Heart left ventricle (tissue), 13 donors: ENCODE measurements at regions not wholly inside any gene's neighbourhood (a gene's known extent, or its start where the extent isn't known, plus 50 kb on each side); places are given as distances from the start of the nearest gene placed in this dataset.

ENCODE experiments used
- POLR2A ChIP-seq, 2 donors: fragments of 450-650 bp; IDR thresholded peaks; one replicate each; pipeline ENCODE4 v1.6.1; 2017; ENCODE audit warnings: antibody characterized with exemption in 2 of 2, mild to moderate bottlenecking in 2 of 2, moderate library complexity in 2 of 2
- TF ChIP-seq, protein P1 (sequence below), 12 donors: fragments of 200-600 bp; sonication (generic) in 4 of 12; IDR thresholded peaks; one replicate each; pipeline versions ENCODE4 v1.5.0 to v1.8.0; 2018 to 2022; ENCODE audit warnings: antibody characterized with exemption in 12 of 12, mild to moderate bottlenecking in 5 of 12
- donor health status: ischemic (EF 13 %, LVEDD 7.1; RV severe dilation, severe dysfunction).
- donor health status: DM: no; HTN: yes; CAD: no.
- donor health status: DM: no; HTN: no; CAD: no.
- donor health status: ischemic (EF 25% LVEDD 6.9; RV normal size, moderate dysfunction).
- donor health status: ischemic (EF 25% LVEDD 5.7; RV mildly dilated, moderate dysfunction).
- donor health status: ischemic (EF 35%, LVEDD 5.7; RV mildly dilated, moderate dysfunction).
- donor health status: nonischemic (EF 11% LVEDD 7.7; RV severe dilation, severe dysfunction).
- donor health status: DM: yes; HTN: yes; CAD: no.
- donor health status: PGD.
- donor health status: ischemic (EF 29% LVEDD 5.4; RV normal size, mild dysfunction).
- donor health status: nonischemic (EF 23%, LVEDD 6.1; RV moderate dilation, normal function).

DNA sequence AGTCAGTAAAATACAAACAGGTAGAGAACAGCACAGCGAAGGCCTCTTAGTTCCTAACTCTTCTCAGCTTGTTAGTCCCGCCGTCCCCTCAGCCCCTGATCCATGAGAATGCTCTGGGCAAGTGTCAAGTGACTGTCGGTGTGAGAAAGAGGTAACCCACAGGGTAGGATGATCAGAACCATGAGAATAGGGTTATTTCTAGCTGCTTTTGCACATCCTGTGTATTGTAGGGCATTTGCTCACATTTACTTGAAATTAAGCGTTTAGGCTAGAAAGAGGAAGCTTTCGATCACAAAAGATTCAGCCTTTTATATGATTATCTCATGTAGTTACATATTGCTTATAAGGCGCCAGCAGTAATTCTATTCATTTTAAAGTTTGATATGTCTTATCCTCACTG is 103.0 kb upstream of the PDE10A start:
- TF ChIP-seq, protein P1, sequence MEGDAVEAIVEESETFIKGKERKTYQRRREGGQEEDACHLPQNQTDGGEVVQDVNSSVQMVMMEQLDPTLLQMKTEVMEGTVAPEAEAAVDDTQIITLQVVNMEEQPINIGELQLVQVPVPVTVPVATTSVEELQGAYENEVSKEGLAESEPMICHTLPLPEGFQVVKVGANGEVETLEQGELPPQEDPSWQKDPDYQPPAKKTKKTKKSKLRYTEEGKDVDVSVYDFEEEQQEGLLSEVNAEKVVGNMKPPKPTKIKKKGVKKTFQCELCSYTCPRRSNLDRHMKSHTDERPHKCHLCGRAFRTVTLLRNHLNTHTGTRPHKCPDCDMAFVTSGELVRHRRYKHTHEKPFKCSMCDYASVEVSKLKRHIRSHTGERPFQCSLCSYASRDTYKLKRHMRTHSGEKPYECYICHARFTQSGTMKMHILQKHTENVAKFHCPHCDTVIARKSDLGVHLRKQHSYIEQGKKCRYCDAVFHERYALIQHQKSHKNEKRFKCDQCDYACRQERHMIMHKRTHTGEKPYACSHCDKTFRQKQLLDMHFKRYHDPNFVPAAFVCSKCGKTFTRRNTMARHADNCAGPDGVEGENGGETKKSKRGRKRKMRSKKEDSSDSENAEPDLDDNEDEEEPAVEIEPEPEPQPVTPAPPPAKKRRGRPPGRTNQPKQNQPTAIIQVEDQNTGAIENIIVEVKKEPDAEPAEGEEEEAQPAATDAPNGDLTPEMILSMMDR (IDR thresholded peaks at IDR 0.05), result no peak
- TF ChIP-seq POLR2A (IDR thresholded peaks at IDR 0.05), result no peak
